HCT116 (cell line): ENCODE measurements at regions not wholly inside any gene's neighbourhood (a gene's known extent, or its start where the extent isn't known, plus 50 kb on each side); places are given as distances from the start of the nearest gene placed in this dataset.

Experiments
- ATAC-seq: fragments of 200-7000 bp; cut with Tn5 transposase; 2 replicates; pipeline ENCODE4 v1.9.1; 2020; ENCODE audit warnings: mild to moderate bottlenecking, moderate library complexity
- BruUV-seq: library from RNA; stranded (reverse); fragments of 400-500 nt; replicated peaks from 2 replicates; lab custom pipeline; 2021; lab: Mats Ljungman, UMichigan
- CTCF ChIA-PET: fragments of 300-600 bp; sonication (Branson Sonifier 250); formaldehyde crosslinking; loops from one replicate; lab custom pipeline; 2021; ENCODE audit warnings: antibody characterized with exemption; lab: Charles Lee
- POLR2A ChIA-PET: fragments of 300-600, 350-600 bp; sonication (Branson Sonifier 250); formaldehyde crosslinking; loops from one replicate; lab custom pipeline; 2021; ENCODE audit warnings: antibody characterized with exemption; lab: Charles Lee
- RAD21 ChIA-PET, 2 experiments: fragments of 300-600 bp; sonication (Branson Sonifier 250); formaldehyde crosslinking; loops; one replicate each; lab custom pipeline; 2023; ENCODE audit warnings: low total read pairs in 2 of 2; ENCODE audit not compliant: uncharacterized antibody in 2 of 2, unreplicated experiment in 2 of 2, low non-redundant PET in 1 of 2; lab: Charles Lee
- DNase-seq: peaks from one replicate; pipeline ENCODE4 v3.0.0-alpha.2; 2010; ENCODE audit warnings: low read depth, low spot score
- H2AFZ ChIP-seq: fragments of 200-600 bp; shearing (Covaris generic), sonication (generic); 2 replicates; pipeline ENCODE4 v1.6.1; 2017; ENCODE audit warnings: low read depth, mixed run types, mixed read lengths, antibody characterized with exemption, low read length; ENCODE audit not compliant: poor library complexity, severe bottlenecking
- H3K27ac ChIP-seq: 2 replicates; pipeline ENCODE4 v1.5.1; 2012; ENCODE audit warnings: low read depth, low read length
- H3K27me3 ChIP-seq: fragments of 200-600 bp; sonication (generic); 2 replicates; pipeline ENCODE4 v1.6.1; 2016; ENCODE audit warnings: mixed run types, low read length, mixed read lengths; ENCODE audit not compliant: insufficient read depth
- H3K36me3 ChIP-seq, 2 experiments: fragments of 200-500 bp in 1 of 2; fragments of 200-600 bp in 1 of 2; sonication (Bioruptor generic) in 1 of 2; sonication (generic) in 1 of 2; 2 replicates each; pipeline versions ENCODE4 v1.5.1 to v1.6.1; 2014 to 2016; ENCODE audit warnings: low read length in 2 of 2, inconsistent platforms in 1 of 2, mixed read lengths in 1 of 2, mixed run types in 1 of 2; ENCODE audit not compliant: insufficient read depth in 2 of 2, control insufficient read depth in 1 of 2
- H3K4me1 ChIP-seq, 2 experiments: fragments of 200-600 bp in 1 of 2; sonication (generic) in 1 of 2; 2 replicates each; pipeline versions ENCODE4 v1.5.1 to v1.6.1; 2012 to 2017; ENCODE audit warnings: low read length in 2 of 2, inconsistent platforms in 1 of 2, mild to moderate bottlenecking in 1 of 2, mixed read lengths in 1 of 2, mixed run types in 1 of 2, moderate library complexity in 1 of 2; ENCODE audit not compliant: insufficient read depth in 2 of 2, control insufficient read depth in 1 of 2
- H3K4me2 ChIP-seq: fragments of 200-600 bp; sonication (generic); 2 replicates; pipeline ENCODE4 v1.6.1; 2017; ENCODE audit warnings: mixed run types, low read length, mixed read lengths
- H3K4me3 ChIP-seq, 2 experiments: fragments of 200-600 bp in 1 of 2; sonication (generic) in 1 of 2; replicated peaks in 1 of 2; 2 replicates each; pipeline ENCODE4 v1.5.1; 2011 to 2016; ENCODE audit warnings: low read length in 2 of 2, control low read depth in 1 of 2, low read depth in 1 of 2, mild to moderate bottlenecking in 1 of 2, mixed read lengths in 1 of 2, mixed run types in 1 of 2
- H3K79me2 ChIP-seq: fragments of 200-600 bp; sonication (generic); 2 replicates; pipeline ENCODE4 v1.6.1; 2017; ENCODE audit warnings: mild to moderate bottlenecking, mixed run types, low read length, moderate library complexity, mixed read lengths; ENCODE audit not compliant: insufficient read depth
- H3K9ac ChIP-seq: fragments of 200-600 bp; sonication (generic); 2 replicates; pipeline ENCODE4 v1.6.1; 2016; ENCODE audit warnings: low read length, mixed read lengths
- H3K9me2 ChIP-seq: fragments of 200-600 bp; sonication (generic), shearing (Covaris generic); 2 replicates; pipeline ENCODE4 v1.6.1; 2017; ENCODE audit warnings: mixed run types, mild to moderate bottlenecking, moderate library complexity; ENCODE audit not compliant: insufficient read depth
- H3K9me3 ChIP-seq, 2 experiments: fragments of 200-500 bp in 1 of 2; fragments of 200-600 bp in 1 of 2; sonication (Bioruptor generic) in 1 of 2; sonication (generic) in 1 of 2; 2 replicates each; pipeline ENCODE4 v1.6.1; 2014 to 2017; ENCODE audit warnings: low read length in 2 of 2, mixed read lengths in 2 of 2, inconsistent platforms in 1 of 2, low read depth in 1 of 2, mild to moderate bottlenecking in 1 of 2, mixed run types in 1 of 2, moderate library complexity in 1 of 2; ENCODE audit not compliant: control insufficient read depth in 1 of 2, insufficient read depth in 1 of 2
- H4K20me1 ChIP-seq: fragments of 200-600 bp; sonication (generic), shearing (Covaris generic); 2 replicates; pipeline ENCODE4 v1.6.1; 2017; ENCODE audit warnings: mixed run types, mild to moderate bottlenecking, moderate library complexity; ENCODE audit not compliant: insufficient read depth
- ATF3 ChIP-seq: IDR thresholded peaks from 2 replicates; pipeline ENCODE4 v1.6.1; 2012
- CBX3 ChIP-seq: IDR thresholded peaks from 2 replicates; pipeline ENCODE4 v1.6.1; 2012; ENCODE audit warnings: low read depth
- CEBPB ChIP-seq: IDR thresholded peaks from 2 replicates; pipeline ENCODE4 v1.6.1; 2012; ENCODE audit warnings: low read depth
- CTCF ChIP-seq, 3 experiments: fragments of 200-600 bp in 1 of 3; sonication (generic) in 1 of 3; IDR thresholded peaks in 2 of 3; conservative IDR thresholded peaks in 1 of 3; 2 replicates each; pipeline ENCODE4 v1.5.1; 2012 to 2017; ENCODE audit warnings: low read depth in 2 of 3, low read length in 2 of 3, antibody characterized with exemption in 1 of 3, borderline replicate concordance in 1 of 3, control low read depth in 1 of 3, mild to moderate bottlenecking in 1 of 3, mixed read lengths in 1 of 3, mixed run types in 1 of 3, moderate library complexity in 1 of 3; ENCODE audit not compliant: insufficient read depth in 1 of 3
- EGR1 ChIP-seq: IDR thresholded peaks from 2 replicates; pipeline ENCODE4 v1.6.1; 2012; ENCODE audit warnings: low read depth
- EZH2 ChIP-seq: fragments of 200-600 bp; sonication (generic); IDR thresholded peaks from 2 replicates; pipeline ENCODE4 v1.6.1; 2017; ENCODE audit warnings: antibody characterized with exemption, mixed run types
- JUND ChIP-seq: IDR thresholded peaks from 2 replicates; pipeline ENCODE4 v1.6.1; 2012
- RAD21 ChIP-seq: IDR thresholded peaks from 2 replicates; pipeline ENCODE4 v1.6.1; 2012; ENCODE audit warnings: low read depth, mild to moderate bottlenecking
- SIN3A ChIP-seq: IDR thresholded peaks from 2 replicates; pipeline ENCODE4 v1.6.1; 2012; ENCODE audit warnings: low read depth
- SRF ChIP-seq: IDR thresholded peaks from 2 replicates; pipeline ENCODE4 v1.6.1; 2012; ENCODE audit warnings: low read depth
- TCF7L2 ChIP-seq: IDR thresholded peaks from 2 replicates; pipeline ENCODE4 v1.7.0; 2011; ENCODE audit warnings: borderline replicate concordance, inconsistent platforms; ENCODE audit not compliant: insufficient read depth, insufficient read length; ENCODE audit errors: extremely low read depth
- ZFX ChIP-seq: fragments of 450-650 bp; IDR thresholded peaks from 2 replicates; pipeline ENCODE4 v1.6.1; 2017
- ZNF274 ChIP-seq: fragments of 200-500 bp; sonication (Bioruptor generic); IDR thresholded peaks from 2 replicates; pipeline ENCODE4 v1.6.1; 2014; ENCODE audit warnings: mild to moderate bottlenecking, low read depth, low read length, inconsistent platforms
- intact Hi-C: fragments of 100-400 bp; cut with micrococcal nuclease; formaldehyde crosslinking; loops from 2 replicates; pipeline ENCODE4 v1.10.0; 2022

GRCh38 chr3:148598619-148599018 lies 99.1 kb upstream of the AGTR1 start:
- Histone ChIP-seq H3K9me2 (no peaks in the 10 kb centered on the region), H3K4me2 (no peak overlapping the region), H3K4me1 (peaks cover 0 to 6% of the 10 kb centered on the region in 2 experiments; a peak in 1 of 4 replicates), H3K36me3 (no peaks in the 10 kb centered on the region), H3K79me2 (no peaks in the 10 kb centered on the region), H3K4me3 (no peak overlapping the region), H4K20me1 (no peaks in the 10 kb centered on the region), H3K9ac (no peak overlapping the region), H2AFZ (no peak overlapping the region), H3K9me3 (no peaks in the 10 kb centered on the region), H3K27me3 (no peaks in the 10 kb centered on the region), H3K27ac (no peak overlapping the region)
- RAD21 ChIA-PET: no interaction called here
- intact Hi-C loops: no loop called here
- POLR2A ChIA-PET: no interaction called here
- CTCF ChIA-PET: no interaction called here
- DNase-seq (no peak), ATAC-seq (no peak)
- TF ChIP-seq EZH2: no peak
- TF ChIP-seq CEBPB: no peak
- no peak for TF ChIP-seq JUND
- TF ChIP-seq SRF: no peak
- TF ChIP-seq EGR1: no peak
- TF ChIP-seq CTCF (IDR thresholded peaks at IDR 0.05 in 2 of 3, conservative IDR thresholded peaks at IDR 0.05 in 1 of 3; ENCODE audit: borderline replicate concordance in 1 of 3, insufficient read depth in 1 of 3, low read depth in 2 of 3, low read length in 2 of 3): no peak
- TF ChIP-seq ZNF274: no peak
- BruUV-seq: no TSS peak

GRCh38 chr3:148599481-148599880 lies 98.2 kb upstream of the AGTR1 start:
- no TSS peak for BruUV-seq
- no peaks in the 10 kb centered on the region for H3K9me3 ChIP-seq
- no peak for DNase-seq
- H3K36me3 ChIP-seq: no peaks in the 10 kb centered on the region
- ChIA-PET CTCF (no interaction called here), RAD21 (no interaction called here), POLR2A (no interaction called here)
- no peak overlapping the region for H3K4me2 ChIP-seq
- H3K9me2 ChIP-seq: no peaks in the 10 kb centered on the region
- H2AFZ ChIP-seq: no peak overlapping the region
- intact Hi-C loops: no loop called here
- peaks cover 0 to 6% of the 10 kb centered on the region in 2 experiments; a peak in 1 of 4 replicates for H3K4me1 ChIP-seq
- H3K4me3 ChIP-seq: no peak overlapping the region
- no peak for ATAC-seq
- H3K27me3 ChIP-seq: no peaks in the 10 kb centered on the region
- no peak overlapping the region for H3K27ac ChIP-seq
- H3K9ac ChIP-seq: no peak overlapping the region
- TF ChIP-seq ATF3: no peak
- TF ChIP-seq SIN3A: no peak
- no peak for TF ChIP-seq RAD21
- no peak for TF ChIP-seq EGR1
- TF ChIP-seq CBX3: no peak
- TF ChIP-seq TCF7L2: no peak
- no peak for TF ChIP-seq ZFX
- TF ChIP-seq, all 23 proteins: peak for 0
- Histone ChIP-seq H3K79me2 (no peaks in the 10 kb centered on the region), H4K20me1 (no peaks in the 10 kb centered on the region)
